ENCODE measurements at regions not wholly inside any gene's neighbourhood (a gene's known extent, or its start where the extent isn't known, plus 50 kb on each side); places are given as distances from the start of the nearest gene placed in this dataset.

DNA sequence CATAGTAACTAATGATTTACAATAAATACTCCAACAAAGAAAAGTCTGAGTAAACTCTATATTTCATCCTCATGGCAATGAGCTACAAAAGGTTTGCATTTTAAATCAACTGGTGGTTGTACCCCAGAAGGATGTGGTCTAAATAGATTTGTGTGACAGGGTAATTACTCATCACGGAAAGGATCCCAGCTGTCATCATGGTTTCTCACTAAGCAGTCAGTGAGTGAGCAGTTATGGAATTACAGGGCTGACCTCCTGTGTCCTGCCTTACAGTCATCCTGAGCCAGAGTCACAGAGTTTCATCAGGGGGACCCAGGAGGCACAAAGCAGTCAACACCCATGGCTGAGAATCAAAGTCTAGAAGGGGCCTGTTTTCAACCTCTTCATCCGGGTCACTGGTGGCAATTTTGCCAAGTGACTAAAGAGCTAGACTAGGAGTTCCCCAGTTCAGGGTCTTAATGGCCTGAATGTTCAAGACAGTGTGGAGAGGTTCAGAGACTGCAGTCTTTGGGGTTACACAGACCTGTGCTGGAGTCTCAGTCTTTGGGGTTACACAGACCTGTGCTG is 210.7 kb upstream of the SLC24A2 start:
- Mint-ChIP-seq H3K4me3 (peak overlapping the region; percentile 74), H3K36me3 (ENCODE audit: low read depth) (peaks cover 17% of the 10 kb centered on the region), H3K4me1 (peaks cover 53% of the 10 kb centered on the region), H3K9me3 (peaks cover 16% of the 10 kb centered on the region), H3K27ac (peak overlapping the region; percentile 99), H3K27me3 (no peaks in the 10 kb centered on the region)
- intact Hi-C loops (cut with micrococcal nuclease): loop anchor here (1.0 to 10.0 kb wide), 15 partner anchors 10 to 1688 kb away; partner anchors contain the start of gene MLLT3
- peak; percentile 88 for DNase-seq

DNA sequence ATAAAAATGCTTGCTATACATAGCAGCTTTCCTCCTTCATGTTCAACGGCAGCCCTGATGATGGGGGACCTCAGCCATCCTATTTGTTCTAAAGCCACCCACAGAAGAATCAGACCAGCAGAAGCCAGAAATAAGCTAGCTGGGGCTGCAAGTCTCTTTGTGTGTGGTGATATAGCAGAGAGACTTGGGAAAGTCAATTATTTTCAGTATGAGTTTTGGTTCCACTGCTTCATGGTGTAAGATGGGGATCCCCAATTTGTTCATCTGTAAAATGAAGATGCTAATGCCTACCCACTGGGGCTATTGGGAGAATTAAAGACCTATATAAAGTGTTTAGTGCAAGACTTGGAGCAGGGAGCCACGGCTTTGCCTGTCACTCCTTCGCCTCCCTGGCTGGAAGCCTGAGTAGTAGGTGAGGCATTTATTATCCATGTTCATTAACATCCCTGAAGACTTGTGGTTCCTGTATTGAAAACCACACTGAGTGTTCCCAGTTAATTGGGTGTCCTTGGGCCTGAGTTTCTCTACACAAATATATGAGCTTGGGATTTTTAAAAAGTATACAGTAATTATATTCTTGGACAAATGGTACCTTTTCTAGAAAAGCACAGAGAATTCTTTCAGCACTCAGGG is 210.1 kb upstream of the SLC24A2 start:
- H3K9me3 Mint-ChIP-seq: peaks cover 16% of the 10 kb centered on the region
- H3K27me3 Mint-ChIP-seq: no peaks in the 10 kb centered on the region
- peak overlapping the region; percentile 74 for H3K4me3 Mint-ChIP-seq
- DNase-seq: peak; percentile 62
- H3K4me1 Mint-ChIP-seq: peaks cover 59% of the 10 kb centered on the region
- H3K27ac Mint-ChIP-seq: peak overlapping the region; percentile 99
- peaks cover 17% of the 10 kb centered on the region for H3K36me3 Mint-ChIP-seq (ENCODE audit: low read depth)
- intact Hi-C loops (cut with micrococcal nuclease): loop anchor here (1.0 to 10.0 kb wide), 15 partner anchors 10 to 1688 kb away; partner anchors contain the start of gene MLLT3

DNA sequence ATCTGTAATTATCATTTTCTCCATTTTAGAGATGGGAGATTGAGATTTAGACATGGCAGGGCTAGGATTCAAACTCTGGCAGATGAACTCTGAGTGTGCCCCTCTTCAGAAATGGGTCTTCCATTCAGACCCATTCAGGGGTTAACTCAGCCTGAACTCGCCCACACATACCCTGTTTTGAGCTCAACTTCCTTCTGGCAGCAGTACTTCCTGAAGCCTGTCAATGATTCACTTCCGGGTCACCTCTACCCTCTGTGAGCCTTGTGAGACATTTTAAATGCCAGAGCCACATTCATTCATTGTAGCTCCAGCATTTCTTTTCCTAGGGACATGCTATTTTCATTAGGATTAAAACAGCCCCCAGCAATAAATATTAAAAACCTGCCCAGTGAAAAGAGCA is 209.3 kb upstream of the SLC24A2 start:
- DNase-seq: no peak
- peaks cover 64% of the 10 kb centered on the region for H3K4me1 Mint-ChIP-seq
- H3K9me3 Mint-ChIP-seq: peaks cover 16% of the 10 kb centered on the region
- peak overlapping the region; percentile 99 for H3K27ac Mint-ChIP-seq
- intact Hi-C loops (cut with micrococcal nuclease): loop anchor here (2.0 to 10.0 kb wide), 4 partner anchors 483 to 1689 kb away; partner anchors contain the start of gene MLLT3
- no peaks in the 10 kb centered on the region for H3K27me3 Mint-ChIP-seq
- peaks cover 17% of the 10 kb centered on the region for H3K36me3 Mint-ChIP-seq (ENCODE audit: low read depth)
- peak overlapping the region; percentile 74 for H3K4me3 Mint-ChIP-seq

- intact Hi-C loops (cut with micrococcal nuclease): loop anchor here (5.0 to 10.0 kb wide), 3 partner anchors 481 to 1692 kb away; no protein-coding TSS in a partner anchor
- Mint-ChIP-seq H3K4me3 (peak overlapping the region; percentile 2), H3K9me3 (peaks cover 20% of the 10 kb centered on the region), H3K4me1 (peaks cover 78% of the 10 kb centered on the region), H3K27me3 (no peaks in the 10 kb centered on the region), H3K36me3 (ENCODE audit: low read depth) (peaks cover 17% of the 10 kb centered on the region), H3K27ac (peak overlapping the region; percentile 5)
- peak; percentile 64 for DNase-seq
Observed at GRCh38 chr9:19995619-19996018, 206.8 kb upstream of the SLC24A2 start.

DNA sequence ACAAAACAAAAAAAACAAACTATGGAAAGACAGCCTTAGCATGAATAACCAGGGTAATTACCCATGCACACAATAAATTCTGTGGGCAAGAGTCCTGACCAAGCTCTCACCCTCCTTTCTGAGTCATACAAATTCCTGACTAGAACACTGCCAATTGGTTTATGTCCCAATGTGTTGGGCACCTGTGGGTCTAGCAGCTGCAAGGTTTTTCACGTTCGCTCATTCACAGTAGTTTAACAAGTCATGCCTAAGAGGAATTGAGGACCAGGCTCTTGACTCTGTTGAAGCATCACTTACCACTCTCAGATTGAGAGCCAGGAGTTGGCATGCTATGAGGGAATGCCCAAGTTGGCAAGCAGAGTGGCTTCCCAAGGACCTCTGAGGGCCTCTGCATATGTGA is 205.5 kb upstream of the SLC24A2 start:
- intact Hi-C loops (cut with micrococcal nuclease): loop anchor here (10.0 kb wide), 1 partner anchor 479 kb away; no protein-coding TSS in a partner anchor
- Mint-ChIP-seq H3K9me3 (peaks cover 20% of the 10 kb centered on the region), H3K36me3 (ENCODE audit: low read depth) (peaks cover 17% of the 10 kb centered on the region), H3K27ac (peak overlapping the region; percentile 52), H3K4me3 (no peak overlapping the region), H3K27me3 (no peaks in the 10 kb centered on the region), H3K4me1 (peaks cover 65% of the 10 kb centered on the region)
- DNase-seq: peak; percentile 53

DNA sequence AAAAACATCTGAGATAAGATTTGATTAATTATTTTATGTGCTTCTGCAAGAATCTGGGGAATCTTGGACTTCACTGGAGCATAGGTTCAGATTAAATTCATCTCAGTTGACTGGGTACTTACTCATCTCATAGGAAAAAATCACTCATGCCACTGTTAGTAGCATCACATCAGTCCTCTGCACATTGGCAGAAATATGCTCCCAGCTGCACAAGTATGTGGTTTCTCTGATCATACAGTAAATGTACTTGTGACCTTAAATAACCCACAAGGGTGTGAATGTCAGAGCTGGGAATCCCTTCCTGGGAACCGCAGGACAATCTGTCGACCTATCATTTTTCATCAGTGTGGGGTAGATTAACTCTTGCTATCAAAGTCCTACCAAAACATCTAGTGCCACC is 203.7 kb upstream of the SLC24A2 start:
- peaks cover 10% of the 10 kb centered on the region for H3K36me3 Mint-ChIP-seq (ENCODE audit: low read depth)
- DNase-seq: no peak
- H3K4me1 Mint-ChIP-seq: peaks cover 49% of the 10 kb centered on the region
- intact Hi-C loops (cut with micrococcal nuclease): loop anchor here (1.0 to 10.0 kb wide), 2 partner anchors 16 to 478 kb away; no protein-coding TSS in a partner anchor
- H3K27me3 Mint-ChIP-seq: no peaks in the 10 kb centered on the region
- peak overlapping the region; percentile 61 for H3K27ac Mint-ChIP-seq
- H3K9me3 Mint-ChIP-seq: peaks cover 17% of the 10 kb centered on the region
- no peak overlapping the region for H3K4me3 Mint-ChIP-seq

DNA sequence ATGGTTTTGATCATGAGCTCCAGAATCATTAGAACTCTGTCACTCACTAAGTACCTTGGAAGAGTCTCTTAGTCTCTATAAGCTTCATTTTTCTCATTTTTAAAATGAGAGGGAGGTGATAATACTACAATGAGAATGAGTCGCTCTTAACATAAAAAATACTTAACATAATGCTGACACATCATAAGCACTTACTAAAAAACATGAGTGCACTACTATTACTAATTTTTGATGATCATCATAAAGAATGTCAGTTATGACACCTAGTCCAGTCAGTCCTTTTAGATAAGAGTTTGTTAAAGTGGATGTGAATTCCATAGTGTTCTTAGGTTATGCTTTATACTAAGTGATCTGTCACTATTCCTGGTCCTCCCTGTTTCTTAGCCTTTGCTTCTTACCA is 200.4 kb upstream of the SLC24A2 start:
- Mint-ChIP-seq H3K36me3 (ENCODE audit: low read depth) (no peaks in the 10 kb centered on the region), H3K4me1 (peaks cover 25% of the 10 kb centered on the region), H3K27me3 (no peaks in the 10 kb centered on the region), H3K4me3 (no peak overlapping the region), H3K27ac (no peak overlapping the region), H3K9me3 (peaks cover 4% of the 10 kb centered on the region)
- intact Hi-C loops (cut with micrococcal nuclease): loop anchor here (1.0 kb wide), 1 partner anchor 10 kb away; no protein-coding TSS in a partner anchor
- DNase-seq: no peak

GRCh38 chr9:19988281-19988680 is 199.4 kb upstream of the SLC24A2 start:
- intact Hi-C loops (cut with micrococcal nuclease): no loop called here
- H3K27me3 Mint-ChIP-seq: no peaks in the 10 kb centered on the region

DNA sequence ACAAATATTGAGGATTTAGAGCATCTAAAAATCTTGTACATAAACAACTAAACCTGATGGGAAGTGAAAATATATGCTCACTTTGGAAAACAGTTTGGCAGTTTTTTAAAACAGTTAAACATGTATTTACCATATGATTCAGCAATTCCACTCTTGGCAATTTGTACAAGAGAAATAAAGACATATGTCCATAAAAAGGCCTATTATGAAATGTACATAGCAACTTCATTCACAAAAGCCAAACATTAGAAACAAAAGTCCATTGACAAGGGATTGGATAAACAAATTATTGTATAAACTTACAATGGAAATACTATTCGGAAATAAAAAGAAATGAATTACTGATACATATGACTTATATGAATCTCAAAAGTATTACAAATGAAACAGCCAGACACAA is 196.2 kb upstream of the SLC24A2 start:
- peaks cover 10% of the 10 kb centered on the region for H3K9me3 Mint-ChIP-seq
- intact Hi-C loops (cut with micrococcal nuclease): no loop called here

More at GRCh38 chr9:19988281-19988680, 199.4 kb upstream of the SLC24A2 start:
- Mint-ChIP-seq H3K36me3 (ENCODE audit: low read depth) (no peaks in the 10 kb centered on the region), H3K4me3 (no peak overlapping the region), H3K4me1 (peaks cover 16% of the 10 kb centered on the region), H3K27ac (no peak overlapping the region), H3K9me3 (peaks cover 4% of the 10 kb centered on the region)
- no peak for DNase-seq

GRCh38 chr9:19976226-19976625 is 187.4 kb upstream of the SLC24A2 start:
- peaks cover 3% of the 10 kb centered on the region for H3K36me3 Mint-ChIP-seq (ENCODE audit: low read depth)
- H3K9me3 Mint-ChIP-seq: peaks cover 20% of the 10 kb centered on the region
- H3K4me3 Mint-ChIP-seq: peak overlapping the region; percentile 1
- peaks cover 33% of the 10 kb centered on the region for H3K4me1 Mint-ChIP-seq
- no peaks in the 10 kb centered on the region for H3K27me3 Mint-ChIP-seq
- peak; percentile 81 for DNase-seq
- peak overlapping the region; percentile 94 for H3K27ac Mint-ChIP-seq
- intact Hi-C loops (cut with micrococcal nuclease): loop anchor here (1.0 to 5.0 kb wide), 7 partner anchors 16 to 711 kb away; partner anchors contain the start of gene MLLT3

More for the DNA sequence above, 196.2 kb upstream of the SLC24A2 start:
- no peak for DNase-seq
- H3K27ac Mint-ChIP-seq: no peak overlapping the region
- H3K4me1 Mint-ChIP-seq: peaks cover 2% of the 10 kb centered on the region
- H3K27me3 Mint-ChIP-seq: no peaks in the 10 kb centered on the region
- H3K4me3 Mint-ChIP-seq: no peak overlapping the region
- no peaks in the 10 kb centered on the region for H3K36me3 Mint-ChIP-seq (ENCODE audit: low read depth)

DNA sequence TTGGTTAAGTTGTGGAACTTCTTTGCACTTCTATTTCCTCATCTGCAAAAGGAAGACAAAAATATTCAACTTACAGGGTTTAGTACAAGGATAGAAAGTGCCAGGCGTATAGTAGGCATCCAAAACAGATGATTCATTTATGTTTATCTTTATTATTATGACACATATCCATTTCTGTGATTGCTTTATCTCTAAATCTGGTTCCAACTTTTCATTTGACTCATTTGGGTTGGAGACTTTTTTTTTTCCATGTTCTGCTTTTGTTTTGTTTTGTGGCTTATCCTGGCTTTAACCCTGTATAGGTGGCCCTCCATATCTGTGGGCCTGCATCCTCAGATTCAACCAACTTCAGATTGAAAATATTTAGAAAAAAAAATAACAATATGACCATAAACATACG is 186.7 kb upstream of the SLC24A2 start:
- Mint-ChIP-seq H3K36me3 (ENCODE audit: low read depth) (peaks cover 3% of the 10 kb centered on the region), H3K4me3 (no peak overlapping the region), H3K9me3 (peaks cover 24% of the 10 kb centered on the region), H3K27me3 (no peaks in the 10 kb centered on the region), H3K27ac (peak overlapping the region; percentile 94), H3K4me1 (peaks cover 33% of the 10 kb centered on the region)
- DNase-seq: no peak
- intact Hi-C loops (cut with micrococcal nuclease): loop anchor here (1.0 to 5.0 kb wide), 3 partner anchors 37 to 712 kb away; no protein-coding TSS in a partner anchor

DNA sequence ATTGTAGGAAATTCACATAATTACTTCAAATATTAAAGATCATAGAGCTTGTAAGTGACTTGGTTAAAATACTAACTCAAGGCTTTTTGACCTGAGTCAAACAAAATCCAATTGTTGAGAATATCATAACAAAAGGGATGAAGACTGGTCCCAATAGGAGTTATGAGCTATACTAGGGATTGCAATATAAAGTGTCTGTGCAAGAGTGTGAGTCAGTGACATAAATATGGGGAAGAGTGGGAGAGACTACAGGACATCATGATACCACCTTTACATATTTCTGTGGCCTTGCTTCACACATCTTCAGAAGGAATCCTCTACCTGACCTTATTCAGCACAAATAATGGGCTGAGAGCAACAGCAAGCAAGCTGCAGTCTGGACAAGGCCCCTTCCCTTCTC is 180.9 kb upstream of the SLC24A2 start:
- no peak for DNase-seq
- no peak overlapping the region for H3K4me3 Mint-ChIP-seq
- H3K36me3 Mint-ChIP-seq (ENCODE audit: low read depth): no peaks in the 10 kb centered on the region
- H3K27me3 Mint-ChIP-seq: peaks cover 3% of the 10 kb centered on the region
- intact Hi-C loops (cut with micrococcal nuclease): no loop called here
- H3K27ac Mint-ChIP-seq: no peak overlapping the region
- H3K4me1 Mint-ChIP-seq: peaks cover 6% of the 10 kb centered on the region
- H3K9me3 Mint-ChIP-seq: peaks cover 8% of the 10 kb centered on the region

GRCh38 chr9:19967888-19968459 is 179.1 kb upstream of the SLC24A2 start:
- intact Hi-C loops (cut with micrococcal nuclease): no loop called here
- H3K4me3 Mint-ChIP-seq: no peak overlapping the region
- peaks cover 5% of the 10 kb centered on the region for H3K4me1 Mint-ChIP-seq
- peaks cover 11% of the 10 kb centered on the region for H3K9me3 Mint-ChIP-seq
- no peak overlapping the region for H3K27ac Mint-ChIP-seq
- H3K36me3 Mint-ChIP-seq (ENCODE audit: low read depth): peaks cover 1% of the 10 kb centered on the region
- H3K27me3 Mint-ChIP-seq: peaks cover 3% of the 10 kb centered on the region
- DNase-seq: no peak
